Gastroesophageal sphincter (tissue), 3 donors: ENCODE measurements at regions not wholly inside any gene's neighbourhood (a gene's known extent, or its start where the extent isn't known, plus 50 kb on each side); places are given as distances from the start of the nearest gene placed in this dataset.

ENCODE experiments used
- CTCF ChIP-seq, 4 experiments: fragments of 200-600 bp in 2 of 4; fragments of 450-650 bp in 2 of 4; sonication (generic) in 1 of 4; IDR thresholded peaks; one replicate each; pipeline ENCODE4 v1.5.1; 2017 to 2019; ENCODE audit warnings: antibody characterized with exemption in 4 of 4, mild to moderate bottlenecking in 2 of 4, moderate library complexity in 2 of 4
- POLR2AphosphoS5 ChIP-seq: sonication (generic); formaldehyde crosslinking; IDR thresholded peaks from one replicate; pipeline ENCODE4 v1.6.1; 2017; ENCODE audit warnings: antibody characterized with exemption

GRCh38 chr4:60128888-60129287 is 1071.2 kb upstream of the ADGRL3 start:
- TF ChIP-seq CTCF (IDR thresholded peaks at IDR 0.05) (no peak), POLR2AphosphoS5 (no peak)
